ENCODE measurements at regions not wholly inside any gene's neighbourhood (a gene's known extent, or its start where the extent isn't known, plus 50 kb on each side); places are given as distances from the start of the nearest gene placed in this dataset.

GRCh38 chr2:14815201-14815600 lies 182.7 kb downstream of the LRATD1 start (continued):
- TF ChIP-seq ETV6 (conservative IDR thresholded peaks at IDR 0.05 in 1 of 2, IDR thresholded peaks at IDR 0.05 in 1 of 2; ENCODE audit: borderline replicate concordance in 1 of 2, low read depth in 1 of 2) (no peak), SMAD1 (IDR thresholded peaks at IDR 0.05; ENCODE audit: low read depth, partially characterized antibody) (no peak), MLLT1 (IDR thresholded peaks at IDR 0.05) (no peak), EP300 (IDR thresholded peaks at IDR 0.05; ENCODE audit: borderline replicate concordance in 1 of 2, control insufficient read depth in 1 of 2, low read depth in 2 of 2, low read length in 2 of 2) (no peak), TAF1 (IDR thresholded peaks at IDR 0.05; ENCODE audit: borderline replicate concordance, low read depth, low read length) (no peak), IRF5 (IDR thresholded peaks at IDR 0.05; ENCODE audit: borderline replicate concordance) (no peak), USF1 (IDR thresholded peaks at IDR 0.05; ENCODE audit: borderline replicate concordance, extremely low read length, insufficient read depth, low read depth, low read length) (no peak), ATF3 (IDR thresholded peaks at IDR 0.05; ENCODE audit: borderline replicate concordance, extremely low read depth, low read depth, low read length) (no peak)

Data from GM12878 (cell line).